ENCODE measurements at regions not wholly inside any gene's neighbourhood (a gene's known extent, or its start where the extent isn't known, plus 50 kb on each side); places are given as distances from the start of the nearest gene placed in this dataset.

DNA sequence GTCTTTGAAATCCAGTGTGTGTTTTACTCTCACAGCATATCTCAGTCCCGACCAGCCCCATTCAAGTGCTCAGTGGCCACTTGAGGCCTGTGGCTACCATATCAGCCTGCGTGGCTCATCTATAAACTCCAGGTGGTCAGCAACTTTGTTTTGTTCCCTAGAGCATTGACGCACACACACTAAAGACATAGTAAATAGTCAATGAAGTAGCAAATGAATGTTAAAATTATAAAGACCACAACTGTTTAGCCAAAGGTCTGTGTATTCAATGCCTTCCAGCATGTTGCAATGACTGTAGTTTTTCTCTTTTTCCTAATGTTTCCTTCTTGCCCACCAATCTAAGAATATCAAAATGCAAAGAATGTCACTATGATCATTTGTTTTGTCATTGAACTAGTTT lies 238.2 kb upstream of the ZNF217 start:
- no peak for DNase-seq (ENCODE audit: low read depth)
- TF ChIP-seq, protein P1, sequence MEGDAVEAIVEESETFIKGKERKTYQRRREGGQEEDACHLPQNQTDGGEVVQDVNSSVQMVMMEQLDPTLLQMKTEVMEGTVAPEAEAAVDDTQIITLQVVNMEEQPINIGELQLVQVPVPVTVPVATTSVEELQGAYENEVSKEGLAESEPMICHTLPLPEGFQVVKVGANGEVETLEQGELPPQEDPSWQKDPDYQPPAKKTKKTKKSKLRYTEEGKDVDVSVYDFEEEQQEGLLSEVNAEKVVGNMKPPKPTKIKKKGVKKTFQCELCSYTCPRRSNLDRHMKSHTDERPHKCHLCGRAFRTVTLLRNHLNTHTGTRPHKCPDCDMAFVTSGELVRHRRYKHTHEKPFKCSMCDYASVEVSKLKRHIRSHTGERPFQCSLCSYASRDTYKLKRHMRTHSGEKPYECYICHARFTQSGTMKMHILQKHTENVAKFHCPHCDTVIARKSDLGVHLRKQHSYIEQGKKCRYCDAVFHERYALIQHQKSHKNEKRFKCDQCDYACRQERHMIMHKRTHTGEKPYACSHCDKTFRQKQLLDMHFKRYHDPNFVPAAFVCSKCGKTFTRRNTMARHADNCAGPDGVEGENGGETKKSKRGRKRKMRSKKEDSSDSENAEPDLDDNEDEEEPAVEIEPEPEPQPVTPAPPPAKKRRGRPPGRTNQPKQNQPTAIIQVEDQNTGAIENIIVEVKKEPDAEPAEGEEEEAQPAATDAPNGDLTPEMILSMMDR (conservative IDR thresholded peaks at IDR 0.05; ENCODE audit: low read length): no peak
- no peak overlapping the region for H3K4me3 ChIP-seq (ENCODE audit: low read length)

DNA sequence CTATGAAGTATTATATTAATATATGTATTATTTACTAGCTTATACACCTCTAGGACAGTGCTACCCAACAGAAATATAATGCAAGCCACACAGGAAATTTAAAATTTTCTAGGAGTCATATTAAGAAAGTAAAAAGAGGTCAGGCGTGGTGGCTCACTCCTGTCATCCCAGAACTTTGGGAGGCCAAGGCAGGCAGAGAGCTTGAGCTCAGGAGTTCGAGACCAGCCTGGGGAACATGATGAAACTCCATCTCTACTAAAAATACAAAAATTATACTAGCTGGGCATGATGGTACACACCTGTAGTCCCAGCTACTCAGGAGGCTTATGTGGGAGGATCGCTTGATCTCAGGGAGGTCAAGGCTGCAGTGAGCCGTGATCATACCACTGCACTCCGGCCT lies 237.6 kb upstream of the ZNF217 start:
- TF ChIP-seq, protein P1 (conservative IDR thresholded peaks at IDR 0.05; ENCODE audit: low read length): no peak
- no peak overlapping the region for H3K4me3 ChIP-seq (ENCODE audit: low read length)
- DNase-seq (ENCODE audit: low read depth): no peak

DNA sequence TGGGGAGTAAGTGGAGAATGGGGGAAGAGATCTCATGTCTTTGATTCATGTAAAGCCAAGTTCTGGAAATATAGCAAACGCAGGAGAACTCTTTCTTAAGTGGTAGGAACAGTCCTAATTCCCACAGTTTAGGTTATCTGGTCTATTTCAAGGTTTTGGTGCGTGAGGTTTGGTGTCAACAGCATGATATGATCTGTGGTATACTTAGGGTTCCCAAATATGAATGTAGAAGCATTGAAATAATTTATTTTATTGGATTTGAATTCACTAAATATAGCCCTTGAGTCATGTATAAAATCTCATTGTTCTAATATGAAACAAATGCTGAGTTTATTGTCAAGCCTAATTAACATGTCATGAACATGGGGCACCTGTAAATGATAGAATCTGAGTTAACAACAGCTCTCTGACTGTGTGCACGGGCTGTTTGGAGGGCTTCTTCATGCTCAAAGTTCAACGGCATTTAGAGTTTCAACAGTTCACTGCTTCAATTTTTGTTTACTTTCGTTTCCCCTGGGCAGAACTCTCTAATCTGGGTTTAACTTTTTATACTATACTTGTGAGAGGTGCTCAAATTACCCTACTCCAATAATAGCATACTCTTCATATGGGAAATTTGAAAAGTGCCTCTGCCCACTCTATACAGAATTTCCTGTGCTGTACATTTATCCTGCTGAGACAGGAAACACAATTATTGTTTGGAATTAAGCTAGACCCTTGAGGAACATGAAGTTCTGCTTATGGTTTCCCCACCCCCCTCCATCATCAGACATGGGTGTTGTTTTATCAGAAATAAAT lies 236.3 kb upstream of the ZNF217 start:
- DNase-seq (ENCODE audit: low read depth): peak; percentile 81
- peak overlapping the region; percentile 39 for H3K4me3 ChIP-seq (ENCODE audit: low read length)
- TF ChIP-seq, protein P1 (conservative IDR thresholded peaks at IDR 0.05; ENCODE audit: low read length): no peak

DNA sequence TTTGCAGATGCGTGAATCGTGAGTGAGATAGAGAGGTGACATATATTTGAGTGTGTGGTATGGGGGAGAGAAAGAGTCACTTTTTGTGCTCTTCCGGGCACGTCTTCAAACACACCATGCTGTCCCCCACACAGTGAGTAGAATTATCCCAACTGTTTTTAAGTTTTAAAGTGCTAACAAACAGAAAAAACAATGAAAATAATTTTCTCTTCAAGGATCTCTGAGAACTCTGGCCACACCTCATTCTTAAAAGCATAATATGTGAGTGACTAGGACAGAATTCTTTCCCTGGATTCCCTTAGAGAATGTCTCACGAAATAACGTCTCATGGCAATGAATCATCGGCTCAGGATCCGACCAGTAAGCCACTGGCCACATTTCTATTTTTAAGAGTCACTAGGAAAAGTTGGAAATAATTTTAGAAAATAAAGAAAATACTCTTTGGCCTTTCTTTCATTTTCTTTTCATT lies 235.7 kb upstream of the ZNF217 start:
- DNase-seq (ENCODE audit: low read depth): peak; percentile 98
- TF ChIP-seq, protein P1 (conservative IDR thresholded peaks at IDR 0.05; ENCODE audit: low read length): no peak
- peak overlapping the region; percentile 54 for H3K4me3 ChIP-seq (ENCODE audit: low read length)

DNA sequence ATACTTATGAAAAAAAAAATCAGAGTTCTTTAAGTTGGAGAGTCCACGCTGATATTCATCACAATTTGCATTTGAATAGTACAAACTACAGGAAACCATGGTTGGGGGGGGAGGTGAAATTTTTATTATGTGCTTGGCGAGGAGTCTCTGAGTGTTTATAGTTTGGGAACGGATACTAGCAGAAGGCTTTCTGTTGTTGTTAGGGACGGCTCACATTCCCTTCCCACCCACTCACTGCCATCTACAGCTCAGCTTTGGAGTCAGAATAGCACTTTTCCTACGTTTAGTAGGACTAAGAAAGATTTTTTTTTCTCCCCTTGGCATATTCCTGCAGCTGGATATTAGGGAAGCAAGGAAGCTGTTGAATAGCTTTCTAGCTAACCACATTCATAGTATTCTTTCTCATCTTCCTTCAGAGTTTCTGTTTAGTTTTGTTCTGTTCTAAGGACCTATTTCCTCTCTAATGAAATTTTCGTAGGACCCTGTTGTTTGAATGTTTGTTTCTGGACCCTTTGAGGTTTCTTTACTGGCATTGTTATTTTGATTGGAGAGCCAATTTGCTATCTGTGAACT lies 235.1 kb upstream of the ZNF217 start:
- peak; percentile 97 for DNase-seq (ENCODE audit: low read depth)
- peak overlapping the region; percentile 54 for H3K4me3 ChIP-seq (ENCODE audit: low read length)
- TF ChIP-seq, protein P1 (conservative IDR thresholded peaks at IDR 0.05; ENCODE audit: low read length): peak; percentile 47

DNA sequence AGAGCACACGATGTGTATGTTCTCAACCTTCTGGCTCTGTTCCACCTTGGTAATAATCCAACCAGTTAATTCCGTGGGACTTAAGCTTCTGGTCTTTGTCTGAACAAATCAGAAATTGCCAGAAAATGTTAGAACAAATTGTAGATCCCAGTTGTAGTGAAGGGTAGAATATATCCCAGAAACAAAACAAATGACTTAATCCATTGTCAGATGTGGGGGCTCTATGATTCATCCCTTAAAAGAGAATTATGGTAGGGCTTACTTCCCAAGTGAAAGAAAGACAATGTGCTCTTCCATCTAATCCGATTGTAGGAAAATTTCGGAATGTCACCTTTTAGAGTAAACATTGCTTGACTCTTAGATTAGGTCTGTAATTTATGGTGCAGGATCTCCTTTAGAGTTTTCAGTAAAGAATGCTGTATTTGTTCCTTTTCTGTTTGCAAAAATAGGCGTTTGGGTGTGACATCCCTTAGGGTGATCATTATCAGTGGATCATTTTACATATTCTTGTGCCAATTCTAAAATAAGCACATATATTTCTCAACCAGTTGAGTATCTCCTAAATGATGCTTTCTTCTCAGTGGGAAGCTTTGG lies 234.5 kb upstream of the ZNF217 start:
- peak overlapping the region; percentile 54 for H3K4me3 ChIP-seq (ENCODE audit: low read length)
- TF ChIP-seq, protein P1 (conservative IDR thresholded peaks at IDR 0.05; ENCODE audit: low read length): no peak
- DNase-seq (ENCODE audit: low read depth): peak; percentile 98
